GM21576 (cell line): ENCODE measurements at regions not wholly inside any gene's neighbourhood (a gene's known extent, or its start where the extent isn't known, plus 50 kb on each side); places are given as distances from the start of the nearest gene placed in this dataset.

Experiments used
- ATAC-seq: cut with Tn5 transposase; IDR thresholded peaks from one replicate; pipeline ENCODE4 v1.9.1; 2021; ENCODE audit warnings: mild to moderate bottlenecking, moderate library complexity; ENCODE audit not compliant: unreplicated experiment

DNA sequence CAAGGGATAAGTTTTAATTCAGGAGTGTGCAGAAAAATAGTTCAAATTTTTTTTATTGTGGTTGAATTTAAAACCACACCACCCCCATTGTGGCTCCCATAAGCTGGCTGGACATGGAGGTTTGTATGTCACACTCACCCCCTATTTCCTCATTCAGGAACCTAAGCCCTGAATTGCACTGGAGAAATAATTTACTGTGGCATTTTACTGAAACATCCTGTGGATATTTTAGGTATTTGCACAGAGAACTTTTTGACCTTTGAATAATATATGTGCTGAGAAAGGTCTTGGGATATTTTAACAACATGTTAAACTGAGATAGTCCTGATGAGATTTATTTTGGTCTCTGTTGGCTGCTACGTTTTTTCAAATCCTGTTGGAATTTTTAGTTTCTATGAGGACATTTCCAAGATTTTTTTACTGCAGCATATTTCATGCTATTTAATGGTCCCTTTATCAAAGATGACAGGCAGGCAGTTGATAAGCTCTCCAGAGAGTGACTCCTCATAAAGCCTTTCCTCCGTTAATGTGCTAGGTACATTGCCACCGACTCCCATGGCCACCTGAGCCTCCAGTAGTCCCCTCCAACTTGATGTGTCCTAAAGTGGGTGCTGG is 51.2 kb upstream of the PALM2AKAP2 start:
- no peak for ATAC-seq

DNA sequence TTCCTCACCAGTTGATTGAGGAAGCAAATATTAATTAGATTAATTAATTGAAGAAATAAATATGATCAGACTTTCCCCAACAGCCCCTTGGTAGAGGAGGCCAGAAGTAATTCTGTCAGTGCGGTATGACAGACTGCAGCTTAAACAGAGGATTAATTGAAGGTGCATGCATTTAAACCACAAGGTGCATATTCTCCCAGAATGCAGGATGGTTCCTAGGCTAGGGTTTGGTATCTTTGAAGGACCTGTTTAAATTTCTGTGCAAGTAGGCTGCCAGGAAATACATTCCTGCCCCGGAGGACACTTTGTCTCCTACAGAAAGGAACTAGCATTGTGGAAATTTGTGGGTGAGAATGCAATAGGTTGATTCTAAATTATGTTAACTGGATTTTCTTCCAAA is 50.5 kb upstream of the PALM2AKAP2 start:
- ATAC-seq = no peak
